HepG2 (cell line): ENCODE measurements at regions not wholly inside any gene's neighbourhood (a gene's known extent, or its start where the extent isn't known, plus 50 kb on each side); places are given as distances from the start of the nearest gene placed in this dataset.

Experiments used
- AHR ChIP-seq: IDR thresholded peaks from 2 replicates; pipeline ENCODE4 v1.6.1; 2018; ENCODE audit warnings: missing genetic modification reagents, missing compliant biosample characterization
- FUBP1 ChIP-seq: sonication (generic); formaldehyde crosslinking; IDR thresholded peaks from 2 replicates; pipeline ENCODE4 v1.5.1; 2020; ENCODE audit warnings: missing genetic modification reagents, mild to moderate bottlenecking, borderline replicate concordance
- KLF6 ChIP-seq: IDR thresholded peaks from 2 replicates; pipeline ENCODE4 v1.8.0; 2016; ENCODE audit warnings: missing biosample characterization, missing genetic modification reagents
- MIER3 ChIP-seq: IDR thresholded peaks from 2 replicates; pipeline ENCODE4 v1.6.1; 2016; ENCODE audit warnings: missing compliant biosample characterization, borderline replicate concordance
- PAX8 ChIP-seq: sonication (generic); formaldehyde crosslinking; IDR thresholded peaks from 2 replicates; pipeline ENCODE4 v1.8.0; 2022; ENCODE audit warnings: mild to moderate bottlenecking, missing genetic modification reagents, borderline replicate concordance
- SAP130 ChIP-seq: IDR thresholded peaks from 2 replicates; pipeline ENCODE4 v1.6.1; 2016; ENCODE audit warnings: low read depth
- ZNF337 ChIP-seq: sonication (generic); formaldehyde crosslinking; IDR thresholded peaks from 2 replicates; pipeline ENCODE4 v1.5.1; 2020; ENCODE audit warnings: missing genetic modification reagents, low read depth, mild to moderate bottlenecking, borderline replicate concordance
- ZNF460 ChIP-seq: sonication (generic); formaldehyde crosslinking; IDR thresholded peaks from 2 replicates; pipeline ENCODE4 v1.5.1; 2020; ENCODE audit warnings: missing genetic modification reagents, mild to moderate bottlenecking, borderline replicate concordance
- ZNF589 ChIP-seq: sonication (generic); formaldehyde crosslinking; conservative IDR thresholded peaks from 2 replicates; pipeline ENCODE4 v1.8.0; 2022; ENCODE audit warnings: mild to moderate bottlenecking, moderate library complexity, missing genetic modification reagents
- TF ChIP-seq, protein P1 (sequence below): sonication (generic); formaldehyde crosslinking; IDR thresholded peaks from 2 replicates; pipeline ENCODE4 v1.4.0; 2020; ENCODE audit warnings: missing genetic modification reagents

DNA sequence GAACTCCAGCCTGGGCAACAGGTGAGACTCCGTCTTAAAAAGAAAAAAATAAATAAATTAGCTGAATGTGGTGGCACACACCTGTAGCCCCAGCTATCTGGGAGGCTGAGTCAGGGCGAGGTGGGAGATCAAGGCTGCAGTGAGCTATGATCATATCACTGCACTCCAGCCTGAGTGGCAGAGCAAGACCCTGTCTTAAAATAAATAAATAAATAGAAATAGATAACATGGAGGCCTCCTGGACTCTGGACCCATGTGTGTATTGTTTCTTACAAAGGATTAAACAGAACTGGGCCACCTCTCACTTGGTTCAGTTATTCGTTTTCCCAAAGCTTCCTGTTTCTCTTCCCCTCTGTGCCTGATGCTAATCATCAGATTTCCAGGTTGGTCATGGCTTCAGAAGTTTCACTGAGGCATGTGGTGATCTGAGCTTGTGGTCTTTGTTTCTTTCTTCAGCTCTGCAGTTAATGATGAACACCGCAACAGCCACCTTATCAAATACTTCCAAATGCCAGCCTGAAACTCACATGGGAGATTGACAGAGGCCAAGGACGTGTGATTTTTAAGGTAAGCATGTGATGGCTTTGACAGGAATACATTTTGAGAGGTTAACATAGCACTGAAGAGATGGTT is 83.3 kb upstream of the MAP4K4 start (continued):
- TF ChIP-seq ZNF337 (CRISPR knock-in tag) (peak; percentile 85; the same call in 1 of the 2 replicates), PAX8 (no peak), FUBP1 (no peak), ZNF589 (no peak), MIER3 (no peak), ZNF460 (CRISPR knock-in tag) (peak; percentile 99), SAP130 (CRISPR knock-in tag) (peak; percentile 81), AHR (no peak), KLF6 (CRISPR knock-in tag) (no peak)
- TF ChIP-seq, protein P1, sequence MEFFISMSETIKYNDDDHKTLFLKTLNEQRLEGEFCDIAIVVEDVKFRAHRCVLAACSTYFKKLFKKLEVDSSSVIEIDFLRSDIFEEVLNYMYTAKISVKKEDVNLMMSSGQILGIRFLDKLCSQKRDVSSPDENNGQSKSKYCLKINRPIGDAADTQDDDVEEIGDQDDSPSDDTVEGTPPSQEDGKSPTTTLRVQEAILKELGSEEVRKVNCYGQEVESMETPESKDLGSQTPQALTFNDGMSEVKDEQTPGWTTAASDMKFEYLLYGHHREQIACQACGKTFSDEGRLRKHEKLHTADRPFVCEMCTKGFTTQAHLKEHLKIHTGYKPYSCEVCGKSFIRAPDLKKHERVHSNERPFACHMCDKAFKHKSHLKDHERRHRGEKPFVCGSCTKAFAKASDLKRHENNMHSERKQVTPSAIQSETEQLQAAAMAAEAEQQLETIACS: no peak
